Stimulated activated naive CD4-positive, alpha-beta T cell (primary cell): ENCODE measurements at regions not wholly inside any gene's neighbourhood (a gene's known extent, or its start where the extent isn't known, plus 50 kb on each side); places are given as distances from the start of the nearest gene placed in this dataset.

ENCODE experiments used
- DNase-seq, 6 experiments: peaks; one replicate each; lab custom pipeline; 2025; lab: John Stamatoyannopoulos, UW

DNA sequence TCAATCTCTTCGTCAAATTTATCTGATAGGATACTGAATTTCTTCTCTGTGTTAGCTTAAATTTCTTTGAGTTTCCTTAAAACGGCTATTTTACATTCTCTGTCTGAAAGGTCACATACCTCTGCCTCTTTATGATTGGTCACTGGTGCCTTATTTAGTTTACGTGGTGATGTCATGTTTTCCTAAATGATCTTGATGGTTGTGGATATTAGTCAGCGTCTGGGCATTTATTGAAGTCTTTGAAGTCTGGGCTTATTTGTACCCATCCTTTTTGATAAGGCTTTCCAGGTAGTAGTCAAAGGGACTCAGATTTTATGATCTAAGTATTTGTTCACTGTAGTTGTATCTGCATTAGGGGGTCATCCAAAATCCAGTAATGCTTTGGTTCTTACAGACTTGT is 1407.5 kb upstream of the LRRTM3 start:
- DNase-seq: no peak

DNA sequence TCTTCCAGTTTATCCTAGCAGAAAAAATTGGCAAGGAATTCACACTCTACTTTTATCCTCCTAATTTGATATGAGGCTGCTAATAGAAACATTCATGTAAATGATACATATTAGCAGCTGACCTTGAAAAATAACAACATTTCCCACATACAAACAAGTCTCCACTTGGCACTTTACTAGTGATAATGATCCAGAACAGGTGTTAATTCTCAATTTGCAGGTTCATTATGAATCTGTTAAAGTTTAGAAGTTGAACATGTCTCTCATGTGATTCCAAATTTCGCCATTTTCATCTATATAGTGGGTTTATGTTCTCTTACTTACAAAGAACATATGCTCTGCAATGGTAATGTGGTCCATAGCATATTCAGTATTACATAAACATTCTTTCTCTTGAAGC is 1396.8 kb upstream of the LRRTM3 start:
- DNase-seq: no peak

DNA sequence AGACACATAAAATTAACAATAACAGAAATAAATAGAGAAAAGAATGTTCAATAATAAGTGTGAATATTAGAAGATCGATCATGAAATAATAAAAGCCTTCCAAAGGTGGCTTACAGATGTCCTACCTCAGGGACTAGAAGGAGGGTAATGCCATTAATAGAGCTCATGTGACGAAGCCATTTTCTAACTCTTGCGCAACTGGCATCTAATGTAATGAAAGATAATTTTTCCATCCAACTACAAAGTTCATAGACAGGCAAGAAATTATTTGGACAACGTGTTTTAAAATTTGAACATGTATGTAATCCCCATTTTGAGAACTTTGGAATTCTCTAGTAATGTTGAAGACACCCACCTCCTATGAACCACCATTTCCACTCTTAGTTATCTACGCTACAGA is 1394.3 kb upstream of the LRRTM3 start:
- no peak for DNase-seq

- no peak for DNase-seq
These were observed 1391.1 kb upstream of the LRRTM3 start for GRCh38 chr10:65534771-65535170.

DNA sequence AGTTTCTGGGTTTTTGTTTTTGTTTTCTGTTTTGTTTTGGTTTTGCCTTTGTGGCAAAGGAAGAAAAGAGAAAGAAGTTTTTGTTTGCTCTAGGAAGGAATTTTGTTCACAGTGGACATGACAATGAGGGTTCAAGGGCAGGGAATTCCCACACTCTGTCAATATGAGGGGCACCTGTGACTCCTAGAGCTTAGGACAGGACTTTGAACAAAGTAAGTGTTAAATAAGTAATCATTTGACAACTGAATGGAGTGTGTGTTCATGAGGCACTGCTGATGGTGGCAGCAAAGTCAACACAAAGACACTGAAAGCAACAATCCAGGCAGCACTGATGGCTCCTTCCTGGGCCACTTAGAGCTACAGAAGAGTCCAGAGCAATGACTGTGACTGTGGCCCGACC is 1381.1 kb upstream of the LRRTM3 start:
- DNase-seq: no peak

- no peak for DNase-seq
These were observed 1377.8 kb upstream of the LRRTM3 start for GRCh38 chr10:65548001-65548400.

- DNase-seq: no peak
These were observed 1375.1 kb upstream of the LRRTM3 start for GRCh38 chr10:65550761-65551160.

- no peak for DNase-seq
These were observed 1370.6 kb upstream of the LRRTM3 start for GRCh38 chr10:65555192-65555591.

DNA sequence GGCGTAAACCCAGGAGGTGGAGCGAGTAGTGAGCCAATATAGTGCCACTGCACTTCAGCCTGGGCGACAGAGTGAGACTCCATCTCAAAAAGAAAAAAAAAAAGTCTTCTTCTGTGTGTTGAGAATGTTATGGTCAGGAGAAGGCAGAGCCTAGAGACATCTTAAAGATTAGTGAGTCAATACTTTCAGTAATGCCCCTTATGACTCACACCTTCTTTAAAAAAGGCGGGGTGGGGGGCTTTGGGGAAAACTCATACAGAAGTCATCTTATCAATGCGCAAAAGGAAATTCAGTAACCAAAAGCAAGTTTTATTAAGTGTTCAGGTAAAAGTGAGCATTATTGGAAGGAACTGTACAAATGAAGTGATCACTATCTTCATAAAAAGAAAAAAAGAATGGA is 1369.8 kb upstream of the LRRTM3 start:
- no peak for DNase-seq

DNA sequence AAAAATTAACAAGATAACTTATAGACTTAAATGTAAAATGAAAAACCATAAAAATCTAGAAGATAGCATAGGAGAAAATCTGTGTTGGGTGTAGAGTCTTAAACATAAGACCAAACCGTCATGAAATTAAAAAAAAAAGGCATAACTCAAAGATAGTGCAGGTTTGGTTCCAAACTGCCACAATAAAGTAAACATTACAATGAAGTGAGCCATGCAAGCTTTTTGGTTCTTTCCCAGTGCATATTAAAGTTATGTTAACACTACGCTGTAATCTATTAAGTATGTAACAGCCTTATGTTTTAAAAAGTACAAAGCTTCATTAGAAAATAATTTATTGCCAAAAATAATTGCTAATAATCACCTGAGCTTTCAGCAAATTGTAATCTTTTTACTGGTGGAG is 1366.5 kb upstream of the LRRTM3 start:
- no peak for DNase-seq

DNA sequence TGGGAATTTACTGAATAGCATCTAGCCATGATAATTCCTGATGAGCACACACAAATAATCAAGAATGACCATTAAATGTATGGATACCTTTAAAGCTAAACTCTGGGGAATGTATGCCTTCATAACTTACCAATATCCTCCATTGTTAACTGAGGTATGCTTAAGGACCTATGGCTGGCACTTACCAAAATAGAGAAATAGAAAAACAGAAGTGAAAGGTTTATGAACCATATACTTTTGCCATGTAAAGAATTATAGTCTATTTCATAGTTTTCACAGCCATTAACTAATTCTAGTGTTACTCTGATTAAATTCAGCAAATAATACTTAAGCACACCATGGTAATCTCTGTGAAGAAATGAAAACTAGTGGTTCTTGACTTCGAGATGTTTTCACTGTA is 1360.6 kb upstream of the LRRTM3 start:
- DNase-seq: no peak

DNA sequence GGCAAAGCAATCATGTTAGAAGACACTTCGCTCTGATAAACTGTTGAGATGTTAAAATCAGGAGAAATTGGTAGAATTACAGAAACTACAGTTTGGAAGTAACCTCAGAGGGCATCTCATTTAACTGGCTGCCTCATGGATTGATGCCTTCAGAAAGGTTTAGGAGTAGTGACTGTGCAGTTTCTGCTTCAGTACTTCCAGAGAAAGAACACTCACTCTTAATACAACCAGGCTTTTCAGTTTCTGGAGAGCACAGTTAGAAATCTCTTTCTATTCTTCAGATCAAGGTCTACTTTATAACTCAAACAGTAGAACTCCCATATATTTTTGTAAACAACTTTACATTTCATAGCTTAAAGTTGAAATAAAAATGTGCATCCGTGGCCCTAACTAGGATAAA is 1358.9 kb upstream of the LRRTM3 start:
- no peak for DNase-seq

DNA sequence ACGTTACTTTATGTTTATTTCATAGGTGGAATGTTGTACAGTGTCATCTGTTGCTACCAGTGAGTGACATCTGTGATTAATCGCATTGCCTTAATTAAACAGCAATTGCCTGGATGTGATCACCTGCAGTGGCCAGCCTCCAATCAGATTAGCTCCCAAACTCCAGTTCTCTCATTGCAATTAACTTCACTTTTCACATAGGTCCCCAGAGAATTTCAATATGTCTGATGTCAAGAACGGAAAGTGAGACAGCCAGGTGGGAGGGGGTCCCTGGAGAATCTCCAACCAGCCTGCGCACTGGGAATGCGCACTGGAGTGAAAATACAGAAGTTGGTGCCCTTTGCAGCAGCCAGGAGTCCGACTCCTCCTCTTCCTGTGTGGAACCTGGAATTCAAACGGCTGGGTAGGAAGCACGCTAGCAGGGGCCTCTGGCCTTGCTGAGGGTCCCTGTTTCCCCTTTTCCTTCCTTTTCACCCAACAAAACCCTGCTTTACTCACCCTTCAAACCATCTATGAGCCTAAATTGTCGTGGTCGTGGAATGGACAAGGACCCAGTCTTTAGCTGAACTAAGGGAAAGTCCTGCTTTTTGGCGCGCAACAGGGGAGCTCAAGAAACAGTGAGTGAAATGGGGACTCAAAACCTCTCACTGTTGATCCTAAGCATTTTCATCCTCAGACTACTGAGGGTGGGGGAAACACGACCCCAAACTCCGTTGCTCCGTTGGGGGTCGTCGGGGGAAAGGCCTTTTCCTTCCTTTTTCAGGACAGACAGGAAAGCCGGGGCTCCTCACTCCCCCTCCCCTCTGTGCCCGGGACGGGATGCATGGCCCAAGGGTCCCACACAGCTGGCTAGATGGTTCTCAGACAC is 1355.5 kb upstream of the LRRTM3 start:
- DNase-seq: no peak

- DNase-seq: no peak
These were observed 1354.7 kb upstream of the LRRTM3 start for GRCh38 chr10:65571011-65571570.

DNA sequence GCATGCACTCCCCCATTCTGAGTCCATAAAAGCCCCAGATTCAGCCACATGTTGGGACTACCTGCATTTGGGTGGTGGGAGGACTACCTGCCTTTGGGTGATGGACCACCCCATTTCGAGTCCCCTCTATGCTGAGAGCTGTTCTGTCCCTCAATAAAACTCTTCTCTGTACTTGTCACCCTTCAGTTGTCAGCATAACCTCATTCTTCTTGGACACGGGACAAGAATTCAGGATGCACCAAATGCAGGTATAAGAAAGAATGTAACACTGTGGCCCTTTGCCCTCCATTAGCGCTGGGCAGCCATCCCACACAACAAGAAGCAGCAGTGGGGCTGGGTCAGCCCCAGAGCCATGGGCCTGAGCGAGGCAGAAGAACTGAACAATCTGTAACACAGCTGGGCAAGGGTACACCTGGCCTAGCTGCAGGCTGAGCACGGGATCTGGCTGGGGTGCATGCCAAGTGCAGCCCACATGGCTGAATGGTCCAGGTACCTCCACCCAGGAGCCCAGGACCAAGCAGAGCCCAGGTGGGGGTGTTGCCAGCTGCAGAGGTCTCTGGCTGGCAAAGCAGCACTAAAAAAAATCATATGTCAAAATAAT is 1344.3 kb upstream of the LRRTM3 start:
- no peak for DNase-seq

- no peak for DNase-seq
These were observed 1323.5 kb upstream of the LRRTM3 start for GRCh38 chr10:65602182-65602865.

DNA sequence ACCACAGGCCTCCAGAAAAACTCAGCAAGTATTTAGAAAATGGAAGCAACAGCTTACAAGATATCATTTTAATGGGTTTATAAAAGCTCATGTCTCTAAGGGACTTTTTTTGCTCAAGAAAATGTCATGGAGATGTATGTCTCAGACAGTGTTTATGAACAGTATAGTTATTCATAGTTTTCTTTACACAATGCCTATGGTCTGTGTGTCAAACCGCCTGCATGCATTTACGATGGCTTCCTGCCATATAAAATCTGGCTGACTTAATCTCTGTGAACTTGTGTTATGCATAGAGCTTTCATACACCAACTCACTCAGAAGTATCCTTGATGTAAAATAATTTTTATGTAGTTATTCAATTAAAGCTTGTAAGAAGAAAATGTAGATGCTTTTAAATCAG is 1314.2 kb upstream of the LRRTM3 start:
- no peak for DNase-seq

- no peak for DNase-seq
These were observed 1310.8 kb upstream of the LRRTM3 start for GRCh38 chr10:65614956-65615565.

DNA sequence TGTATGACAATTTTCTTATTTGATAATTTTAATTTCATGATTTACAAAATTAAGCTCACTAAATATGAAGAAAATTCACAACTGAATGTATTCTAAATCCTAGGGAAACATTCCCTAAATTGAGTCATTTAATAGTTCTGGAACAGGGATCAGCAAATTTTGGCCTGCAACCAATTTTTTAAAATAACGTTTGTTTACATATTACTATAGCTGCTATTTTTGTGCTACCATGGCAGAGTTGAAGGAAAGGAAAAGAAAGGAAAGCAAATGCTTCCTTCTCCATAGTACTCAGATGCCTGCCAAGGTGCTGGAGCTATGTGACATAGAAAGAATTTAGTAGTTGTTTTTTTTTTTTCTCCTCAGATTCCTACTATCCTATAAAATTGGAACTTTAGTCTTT is 1307.7 kb upstream of the LRRTM3 start:
- DNase-seq: no peak

GRCh38 chr10:65620404-65621048 is 1305.3 kb upstream of the LRRTM3 start:
- no peak for DNase-seq

GRCh38 chr10:65622608-65623007 is 1303.2 kb upstream of the LRRTM3 start:
- no peak for DNase-seq
